HCT116 (cell line): ENCODE measurements at regions not wholly inside any gene's neighbourhood (a gene's known extent, or its start where the extent isn't known, plus 50 kb on each side); places are given as distances from the start of the nearest gene placed in this dataset.

Source experiments
- ATAC-seq: fragments of 200-7000 bp; cut with Tn5 transposase; 2 replicates; pipeline ENCODE4 v1.9.1; 2020; ENCODE audit warnings: mild to moderate bottlenecking, moderate library complexity
- BruUV-seq: library from RNA; stranded (reverse); fragments of 400-500 nt; replicated peaks from 2 replicates; lab custom pipeline; 2021; lab: Mats Ljungman, UMichigan
- CTCF ChIA-PET: fragments of 300-600 bp; sonication (Branson Sonifier 250); formaldehyde crosslinking; loops from one replicate; lab custom pipeline; 2021; ENCODE audit warnings: antibody characterized with exemption; lab: Charles Lee
- POLR2A ChIA-PET: fragments of 300-600, 350-600 bp; sonication (Branson Sonifier 250); formaldehyde crosslinking; loops from one replicate; lab custom pipeline; 2021; ENCODE audit warnings: antibody characterized with exemption; lab: Charles Lee
- RAD21 ChIA-PET, 2 experiments: fragments of 300-600 bp; sonication (Branson Sonifier 250); formaldehyde crosslinking; loops; one replicate each; lab custom pipeline; 2023; ENCODE audit warnings: low total read pairs in 2 of 2; ENCODE audit not compliant: uncharacterized antibody in 2 of 2, unreplicated experiment in 2 of 2, low non-redundant PET in 1 of 2; lab: Charles Lee
- DNase-seq: peaks from one replicate; pipeline ENCODE4 v3.0.0-alpha.2; 2010; ENCODE audit warnings: low read depth, low spot score
- H2AFZ ChIP-seq: fragments of 200-600 bp; shearing (Covaris generic), sonication (generic); 2 replicates; pipeline ENCODE4 v1.6.1; 2017; ENCODE audit warnings: low read depth, mixed run types, mixed read lengths, antibody characterized with exemption, low read length; ENCODE audit not compliant: poor library complexity, severe bottlenecking
- H3K27ac ChIP-seq: 2 replicates; pipeline ENCODE4 v1.5.1; 2012; ENCODE audit warnings: low read depth, low read length
- H3K27me3 ChIP-seq: fragments of 200-600 bp; sonication (generic); 2 replicates; pipeline ENCODE4 v1.6.1; 2016; ENCODE audit warnings: mixed run types, low read length, mixed read lengths; ENCODE audit not compliant: insufficient read depth
- H3K36me3 ChIP-seq, 2 experiments: fragments of 200-500 bp in 1 of 2; fragments of 200-600 bp in 1 of 2; sonication (Bioruptor generic) in 1 of 2; sonication (generic) in 1 of 2; 2 replicates each; pipeline versions ENCODE4 v1.5.1 to v1.6.1; 2014 to 2016; ENCODE audit warnings: low read length in 2 of 2, inconsistent platforms in 1 of 2, mixed read lengths in 1 of 2, mixed run types in 1 of 2; ENCODE audit not compliant: insufficient read depth in 2 of 2, control insufficient read depth in 1 of 2
- H3K4me1 ChIP-seq, 2 experiments: fragments of 200-600 bp in 1 of 2; sonication (generic) in 1 of 2; 2 replicates each; pipeline versions ENCODE4 v1.5.1 to v1.6.1; 2012 to 2017; ENCODE audit warnings: low read length in 2 of 2, inconsistent platforms in 1 of 2, mild to moderate bottlenecking in 1 of 2, mixed read lengths in 1 of 2, mixed run types in 1 of 2, moderate library complexity in 1 of 2; ENCODE audit not compliant: insufficient read depth in 2 of 2, control insufficient read depth in 1 of 2
- H3K4me2 ChIP-seq: fragments of 200-600 bp; sonication (generic); 2 replicates; pipeline ENCODE4 v1.6.1; 2017; ENCODE audit warnings: mixed run types, low read length, mixed read lengths
- H3K4me3 ChIP-seq, 2 experiments: fragments of 200-600 bp in 1 of 2; sonication (generic) in 1 of 2; replicated peaks in 1 of 2; 2 replicates each; pipeline ENCODE4 v1.5.1; 2011 to 2016; ENCODE audit warnings: low read length in 2 of 2, control low read depth in 1 of 2, low read depth in 1 of 2, mild to moderate bottlenecking in 1 of 2, mixed read lengths in 1 of 2, mixed run types in 1 of 2
- H3K79me2 ChIP-seq: fragments of 200-600 bp; sonication (generic); 2 replicates; pipeline ENCODE4 v1.6.1; 2017; ENCODE audit warnings: mild to moderate bottlenecking, mixed run types, low read length, moderate library complexity, mixed read lengths; ENCODE audit not compliant: insufficient read depth
- H3K9ac ChIP-seq: fragments of 200-600 bp; sonication (generic); 2 replicates; pipeline ENCODE4 v1.6.1; 2016; ENCODE audit warnings: low read length, mixed read lengths
- H3K9me2 ChIP-seq: fragments of 200-600 bp; sonication (generic), shearing (Covaris generic); 2 replicates; pipeline ENCODE4 v1.6.1; 2017; ENCODE audit warnings: mixed run types, mild to moderate bottlenecking, moderate library complexity; ENCODE audit not compliant: insufficient read depth
- H3K9me3 ChIP-seq, 2 experiments: fragments of 200-500 bp in 1 of 2; fragments of 200-600 bp in 1 of 2; sonication (Bioruptor generic) in 1 of 2; sonication (generic) in 1 of 2; 2 replicates each; pipeline ENCODE4 v1.6.1; 2014 to 2017; ENCODE audit warnings: low read length in 2 of 2, mixed read lengths in 2 of 2, inconsistent platforms in 1 of 2, low read depth in 1 of 2, mild to moderate bottlenecking in 1 of 2, mixed run types in 1 of 2, moderate library complexity in 1 of 2; ENCODE audit not compliant: control insufficient read depth in 1 of 2, insufficient read depth in 1 of 2
- H4K20me1 ChIP-seq: fragments of 200-600 bp; sonication (generic), shearing (Covaris generic); 2 replicates; pipeline ENCODE4 v1.6.1; 2017; ENCODE audit warnings: mixed run types, mild to moderate bottlenecking, moderate library complexity; ENCODE audit not compliant: insufficient read depth
- ATF3 ChIP-seq: IDR thresholded peaks from 2 replicates; pipeline ENCODE4 v1.6.1; 2012
- CBX3 ChIP-seq: IDR thresholded peaks from 2 replicates; pipeline ENCODE4 v1.6.1; 2012; ENCODE audit warnings: low read depth
- ELF1 ChIP-seq: IDR thresholded peaks from 2 replicates; pipeline ENCODE4 v1.6.1; 2012; ENCODE audit warnings: low read depth, borderline replicate concordance
- EZH2phosphoT487 ChIP-seq: fragments of 200-600 bp; IDR thresholded peaks from 2 replicates; pipeline ENCODE4 v1.6.1; 2018; ENCODE audit warnings: antibody characterized with exemption, borderline replicate concordance
- JUND ChIP-seq: IDR thresholded peaks from 2 replicates; pipeline ENCODE4 v1.6.1; 2012
- POLR2A ChIP-seq: IDR thresholded peaks from 2 replicates; pipeline ENCODE4 v1.7.0; 2011; ENCODE audit warnings: borderline replicate concordance; ENCODE audit not compliant: insufficient read depth, insufficient read length; ENCODE audit errors: extremely low read depth
- SIN3A ChIP-seq: IDR thresholded peaks from 2 replicates; pipeline ENCODE4 v1.6.1; 2012; ENCODE audit warnings: low read depth
- SP1 ChIP-seq: IDR thresholded peaks from 2 replicates; pipeline ENCODE4 v1.6.1; 2012; ENCODE audit warnings: low read depth
- SRF ChIP-seq: IDR thresholded peaks from 2 replicates; pipeline ENCODE4 v1.6.1; 2012; ENCODE audit warnings: low read depth
- intact Hi-C: fragments of 100-400 bp; cut with micrococcal nuclease; formaldehyde crosslinking; loops from 2 replicates; pipeline ENCODE4 v1.10.0; 2022
- TF ChIP-seq, protein P1 (sequence below), 3 experiments: fragments of 200-600 bp in 1 of 3; sonication (generic) in 1 of 3; IDR thresholded peaks in 2 of 3; conservative IDR thresholded peaks in 1 of 3; 2 replicates each; pipeline ENCODE4 v1.5.1; 2012 to 2017; ENCODE audit warnings: low read depth in 2 of 3, low read length in 2 of 3, antibody characterized with exemption in 1 of 3, borderline replicate concordance in 1 of 3, control low read depth in 1 of 3, mild to moderate bottlenecking in 1 of 3, mixed read lengths in 1 of 3, mixed run types in 1 of 3, moderate library complexity in 1 of 3; ENCODE audit not compliant: insufficient read depth in 1 of 3

DNA sequence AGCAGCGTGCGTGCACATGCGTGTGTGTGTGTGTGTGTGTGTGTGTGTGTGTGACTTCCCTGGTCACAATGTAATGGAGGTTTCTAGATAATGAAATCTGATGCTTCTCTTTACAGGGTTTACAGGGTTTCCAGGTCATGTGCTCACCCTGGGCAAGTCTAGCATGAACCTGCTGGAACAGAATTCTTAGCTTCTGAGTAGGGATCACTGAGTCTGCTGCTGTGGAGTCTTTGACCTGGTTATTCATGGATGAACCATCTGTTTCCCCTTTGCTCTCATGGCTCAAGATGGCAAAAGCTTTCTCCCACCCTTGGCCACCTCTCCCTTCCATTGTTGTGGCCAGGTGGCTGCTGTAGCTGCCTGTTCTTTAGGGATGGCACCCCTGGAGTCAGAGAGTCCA, 111.6 kb upstream of the SHB start:
- peaks cover 0 to 57% of the 10 kb centered on the region in 2 experiments; a peak in 3 of 4 replicates for H3K4me1 ChIP-seq
- BruUV-seq: no TSS peak

More for the DNA sequence above, 111.6 kb upstream of the SHB start:
- Histone ChIP-seq H3K9me3 (no peaks in the 10 kb centered on the region), H3K9ac (no peak overlapping the region), H3K4me3 (no peak overlapping the region), H4K20me1 (no peaks in the 10 kb centered on the region), H3K9me2 (no peaks in the 10 kb centered on the region), H3K79me2 (no peaks in the 10 kb centered on the region), H2AFZ (no peak overlapping the region), H3K4me2 (no peak overlapping the region), H3K27ac (no peak overlapping the region), H3K36me3 (no peaks in the 10 kb centered on the region), H3K27me3 (no peaks in the 10 kb centered on the region)
- intact Hi-C loops: no loop called here
- POLR2A ChIA-PET: no interaction called here
- DNase-seq (no peak), ATAC-seq (no peak)
- CTCF ChIA-PET: no interaction called here
- RAD21 ChIA-PET: no interaction called here
- no peak for TF ChIP-seq CBX3
- TF ChIP-seq SP1: no peak
- TF ChIP-seq JUND: no peak
- TF ChIP-seq, protein P1, sequence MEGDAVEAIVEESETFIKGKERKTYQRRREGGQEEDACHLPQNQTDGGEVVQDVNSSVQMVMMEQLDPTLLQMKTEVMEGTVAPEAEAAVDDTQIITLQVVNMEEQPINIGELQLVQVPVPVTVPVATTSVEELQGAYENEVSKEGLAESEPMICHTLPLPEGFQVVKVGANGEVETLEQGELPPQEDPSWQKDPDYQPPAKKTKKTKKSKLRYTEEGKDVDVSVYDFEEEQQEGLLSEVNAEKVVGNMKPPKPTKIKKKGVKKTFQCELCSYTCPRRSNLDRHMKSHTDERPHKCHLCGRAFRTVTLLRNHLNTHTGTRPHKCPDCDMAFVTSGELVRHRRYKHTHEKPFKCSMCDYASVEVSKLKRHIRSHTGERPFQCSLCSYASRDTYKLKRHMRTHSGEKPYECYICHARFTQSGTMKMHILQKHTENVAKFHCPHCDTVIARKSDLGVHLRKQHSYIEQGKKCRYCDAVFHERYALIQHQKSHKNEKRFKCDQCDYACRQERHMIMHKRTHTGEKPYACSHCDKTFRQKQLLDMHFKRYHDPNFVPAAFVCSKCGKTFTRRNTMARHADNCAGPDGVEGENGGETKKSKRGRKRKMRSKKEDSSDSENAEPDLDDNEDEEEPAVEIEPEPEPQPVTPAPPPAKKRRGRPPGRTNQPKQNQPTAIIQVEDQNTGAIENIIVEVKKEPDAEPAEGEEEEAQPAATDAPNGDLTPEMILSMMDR (IDR thresholded peaks at IDR 0.05 in 2 of 3, conservative IDR thresholded peaks at IDR 0.05 in 1 of 3; ENCODE audit: borderline replicate concordance in 1 of 3, insufficient read depth in 1 of 3, low read depth in 2 of 3, low read length in 2 of 3): no peak
- no peak for TF ChIP-seq SIN3A
- TF ChIP-seq SRF: no peak
- no peak for TF ChIP-seq ELF1
- TF ChIP-seq POLR2A: no peak
- TF ChIP-seq EZH2phosphoT487: no peak
- TF ChIP-seq ATF3: no peak
